ENCODE measurements at regions not wholly inside any gene's neighbourhood (a gene's known extent, or its start where the extent isn't known, plus 50 kb on each side); places are given as distances from the start of the nearest gene placed in this dataset.
"Not testable (repeated sequence)": the region's sequence is repeated elsewhere in the genome, so short reads cannot be mapped to it uniquely, and the experiment has no call there.

DNA sequence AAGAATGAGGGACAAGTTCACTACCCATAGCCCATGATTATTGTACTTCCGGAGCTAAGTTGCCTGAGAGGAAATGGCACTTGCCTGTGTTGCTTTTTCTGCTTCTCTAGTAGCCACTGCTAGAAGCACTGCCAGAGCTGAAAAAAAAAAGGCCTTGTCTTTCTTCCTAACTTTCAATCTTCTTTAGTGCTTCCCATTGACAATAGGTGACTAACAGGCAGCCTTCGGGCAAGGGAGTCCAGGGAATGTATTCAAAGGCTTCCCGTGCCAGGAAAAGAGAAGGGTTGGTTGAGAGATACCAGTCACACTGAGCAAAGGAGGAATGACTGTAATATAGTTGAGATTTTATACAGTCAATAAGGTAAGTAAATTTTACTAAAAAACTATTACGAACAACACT, 242.0 kb downstream of the CALCRL start:
- DNase-seq (ENCODE audit: low read depth, low spot score): no peak

DNA sequence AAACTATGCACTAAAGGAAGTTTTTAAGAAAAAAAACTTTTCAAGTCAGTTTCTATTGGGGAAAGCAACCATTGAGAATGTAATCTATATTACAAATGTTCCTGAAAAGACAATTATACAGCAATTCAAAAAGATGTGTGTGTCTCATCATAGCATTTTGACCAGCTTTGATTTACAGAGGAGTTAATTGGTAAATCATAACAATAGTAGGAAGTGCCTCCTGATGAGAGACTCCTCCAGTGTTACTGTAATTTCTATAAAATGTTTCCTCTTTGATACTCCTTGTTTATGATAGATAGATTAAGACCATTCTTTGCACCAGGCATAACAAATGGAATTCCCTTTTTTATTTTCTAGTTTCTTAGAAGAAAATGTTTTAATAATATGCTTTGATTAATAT, 249.9 kb downstream of the CALCRL start:
- no peak for DNase-seq (ENCODE audit: low read depth, low spot score)

- no peak for DNase-seq (ENCODE audit: low read depth, low spot score)
Observed at GRCh38 chr2:187194049-187194448, 254.0 kb downstream of the CALCRL start.

GRCh38 chr2:187188783-187189631, 259.0 kb downstream of the CALCRL start:
- DNase-seq (ENCODE audit: low read depth, low spot score): no peak

- no peak for DNase-seq (ENCODE audit: low read depth, low spot score)
Observed at GRCh38 chr2:187187519-187187918, 260.5 kb downstream of the CALCRL start.

DNA sequence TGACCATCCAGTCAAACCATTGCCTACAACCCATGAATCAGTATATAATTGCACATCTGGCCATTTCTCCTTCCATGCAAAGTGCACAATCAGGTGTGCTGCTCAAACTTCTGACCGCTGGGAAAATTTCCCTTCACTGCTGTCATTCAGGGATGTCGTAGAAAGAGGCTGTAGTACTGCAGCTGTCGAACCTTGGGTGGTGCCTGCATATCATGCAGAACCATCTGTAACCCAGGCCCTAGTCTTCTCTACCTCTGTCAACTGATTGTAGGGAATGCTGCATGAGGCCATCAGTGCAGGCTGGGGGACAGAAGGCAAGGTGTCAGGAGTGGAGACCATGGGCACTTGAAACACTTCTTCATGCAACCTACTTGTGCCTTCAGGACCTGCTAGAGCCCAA, 267.5 kb downstream of the CALCRL start:
- DNase-seq (ENCODE audit: low read depth, low spot score): no peak

DNA sequence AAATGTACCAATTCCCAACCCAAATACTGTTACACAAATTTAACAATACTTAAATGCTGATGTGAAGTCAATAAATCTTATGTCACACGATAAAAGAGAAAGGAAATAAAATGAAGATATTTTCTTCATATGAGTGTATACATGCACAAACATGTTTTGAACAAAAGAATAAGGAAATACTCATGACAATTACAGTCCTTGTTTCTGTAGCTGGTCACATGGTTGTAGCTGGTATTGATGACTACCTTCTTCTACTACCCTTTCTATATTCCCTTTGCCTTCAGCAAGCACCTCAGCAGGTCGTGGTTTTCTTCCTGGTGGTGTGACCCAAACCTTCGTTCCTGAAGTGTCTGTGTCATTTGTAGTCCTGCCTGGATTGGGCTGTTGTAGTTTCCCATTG, 269.2 kb downstream of the CALCRL start:
- DNase-seq (ENCODE audit: low read depth, low spot score): not testable (repeated sequence)

GRCh38 chr2:187177253-187177652, 270.8 kb downstream of the CALCRL start:
- no peak for DNase-seq (ENCODE audit: low read depth, low spot score)

DNA sequence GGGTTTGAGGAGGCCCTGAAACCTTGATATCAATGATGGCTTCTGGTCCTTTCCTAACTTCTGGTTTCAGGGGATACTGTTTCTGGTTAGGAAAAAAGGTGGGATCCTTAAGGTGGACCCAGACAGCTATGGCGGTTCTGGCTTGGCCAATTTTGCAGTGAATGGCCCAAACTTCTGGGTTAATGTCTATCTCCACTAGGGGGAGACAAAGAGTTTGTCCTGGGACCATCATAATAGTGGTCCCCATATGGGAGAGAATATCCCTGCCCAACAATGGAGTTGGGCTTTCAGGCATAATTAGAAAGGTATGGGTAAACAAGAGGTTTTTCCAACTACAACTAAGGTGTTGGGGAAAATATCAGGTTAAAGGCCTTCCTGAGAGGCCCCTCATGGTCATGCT, 273.5 kb downstream of the CALCRL start:
- no peak for DNase-seq (ENCODE audit: low read depth, low spot score)

DNA sequence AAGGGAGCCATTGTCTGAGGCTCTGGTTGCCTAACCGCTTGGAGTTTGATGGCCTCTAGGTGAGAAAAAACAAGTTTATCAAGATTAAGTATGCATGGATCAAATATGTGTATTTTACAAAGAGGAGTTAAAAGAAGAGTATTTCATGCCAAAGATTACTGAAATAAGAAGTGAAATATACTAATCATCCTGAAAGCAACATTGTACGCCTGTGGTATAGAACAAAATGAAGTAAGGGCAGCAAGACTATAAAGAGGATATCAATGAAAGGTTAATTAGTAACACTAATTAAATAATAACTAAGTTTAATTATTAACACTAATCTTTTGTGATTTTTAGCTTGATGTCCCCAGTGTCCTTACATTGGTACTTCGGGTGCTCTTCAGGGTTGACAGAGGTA, 276.7 kb downstream of the CALCRL start:
- no peak for DNase-seq (ENCODE audit: low read depth, low spot score)

GRCh38 chr2:187169864-187170263, 278.2 kb downstream of the CALCRL start:
- no peak for DNase-seq (ENCODE audit: low read depth, low spot score)

DNA sequence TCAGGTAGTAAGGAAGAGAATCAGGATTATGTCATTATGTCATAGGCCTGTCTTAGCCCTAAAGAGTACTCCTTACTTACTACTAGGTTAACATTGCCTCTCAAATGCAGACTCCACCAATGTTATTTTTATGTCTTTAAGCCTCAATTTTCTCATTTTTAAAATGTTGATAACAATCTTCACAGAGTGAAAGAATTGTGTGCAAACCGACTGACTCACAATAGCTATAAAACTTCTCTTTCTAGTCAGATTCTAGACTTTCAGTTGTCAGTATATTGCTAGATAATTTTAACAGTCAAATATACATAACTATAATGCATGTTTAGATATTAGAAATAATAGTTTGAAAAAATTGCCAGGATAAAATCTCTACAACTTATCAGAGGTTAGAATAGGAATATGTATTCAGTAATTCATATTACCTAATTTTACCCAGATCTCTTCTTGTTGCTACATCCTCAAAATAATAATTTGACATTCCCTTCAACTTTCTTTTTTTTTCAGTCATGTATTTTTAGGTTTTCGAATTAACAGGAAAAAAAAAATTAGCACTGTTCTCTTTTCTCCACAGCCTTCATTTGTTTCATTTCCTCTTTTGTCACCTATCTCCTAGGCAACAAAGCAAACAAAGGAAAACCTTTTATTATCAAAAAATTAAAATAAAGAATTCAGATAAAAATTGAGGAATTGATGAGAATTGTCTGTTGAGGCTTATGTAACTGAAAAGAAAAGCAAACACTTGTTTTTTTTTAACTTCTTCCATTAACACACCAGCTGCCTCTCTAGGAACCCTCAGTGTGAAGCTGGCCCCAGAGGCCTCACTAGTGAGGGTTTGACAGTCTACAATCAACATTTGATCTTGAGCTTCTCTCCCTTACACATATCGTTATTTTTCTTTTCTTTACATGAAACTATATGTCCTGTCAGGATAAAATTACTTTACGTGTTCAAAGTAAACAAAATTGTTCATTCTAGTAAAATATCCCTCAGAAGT, 279.0 kb downstream of the CALCRL start:
- DNase-seq (ENCODE audit: low read depth, low spot score): no peak

- no peak for DNase-seq (ENCODE audit: low read depth, low spot score)
Observed at GRCh38 chr2:187167491-187167890, 280.6 kb downstream of the CALCRL start.

- no peak for DNase-seq (ENCODE audit: low read depth, low spot score)
Observed at GRCh38 chr2:187165936-187166610, 282.0 kb downstream of the CALCRL start.

- no peak for DNase-seq (ENCODE audit: low read depth, low spot score)
Observed at GRCh38 chr2:187158452-187158851, 289.6 kb downstream of the CALCRL start.

DNA sequence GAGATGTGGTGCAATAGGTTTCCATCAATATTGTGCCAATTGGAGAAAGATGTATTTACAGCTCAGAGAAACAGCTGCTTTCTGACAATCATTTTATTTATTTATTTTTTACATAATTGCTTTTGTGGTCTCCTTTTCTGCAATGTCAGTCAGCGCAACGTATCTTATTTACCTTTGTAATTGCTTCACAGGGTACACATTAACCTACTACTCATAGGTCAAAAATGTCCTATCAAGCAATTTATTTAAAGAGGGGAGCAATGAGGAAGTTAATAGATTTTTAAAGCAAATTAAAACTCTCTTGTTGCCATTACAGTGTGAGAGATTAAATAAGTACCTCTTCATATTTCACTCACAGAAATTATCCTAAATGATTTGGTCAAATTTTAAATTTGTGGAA, 291.0 kb downstream of the CALCRL start:
- DNase-seq (ENCODE audit: low read depth, low spot score): no peak

DNA sequence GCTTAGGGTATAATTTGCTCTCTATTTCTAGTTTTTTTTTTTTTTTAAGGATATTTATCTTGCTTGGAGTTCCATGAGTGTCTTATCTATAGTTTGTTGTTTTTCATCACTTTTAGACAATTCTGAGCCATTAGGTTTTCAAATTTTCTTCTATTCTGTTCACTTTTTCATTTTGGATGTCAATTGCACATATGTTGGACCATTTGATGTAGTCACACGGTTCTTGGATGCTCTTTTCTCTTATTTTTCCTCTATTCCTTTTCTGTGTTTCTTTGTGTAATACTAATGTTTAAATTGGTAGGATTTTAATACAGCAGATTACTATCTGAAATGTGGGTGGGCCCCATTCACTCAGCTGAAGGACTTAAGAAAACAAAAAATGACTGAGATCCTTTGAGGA, 292.6 kb downstream of the CALCRL start:
- DNase-seq (ENCODE audit: low read depth, low spot score): no peak

GRCh38 chr2:187150670-187151069, 297.4 kb downstream of the CALCRL start:
- peak; percentile 32 for DNase-seq (ENCODE audit: low read depth, low spot score)

- no peak for DNase-seq (ENCODE audit: low read depth, low spot score)
Observed at GRCh38 chr2:187148059-187148714, 299.2 kb upstream of the ZSWIM2 start.

GRCh38 chr2:187143537-187143936, 294.6 kb upstream of the ZSWIM2 start:
- no peak for DNase-seq (ENCODE audit: low read depth, low spot score)

GRCh38 chr2:187139469-187139868, 290.5 kb upstream of the ZSWIM2 start:
- no peak for DNase-seq (ENCODE audit: low read depth, low spot score)

Measured in smooth muscle cell of the brain vasculature (primary cell).